GM10266 (cell line): ENCODE measurements at regions not wholly inside any gene's neighbourhood (a gene's known extent, or its start where the extent isn't known, plus 50 kb on each side); places are given as distances from the start of the nearest gene placed in this dataset.

ENCODE experiments used
- DNase-seq: peaks from one replicate; pipeline ENCODE4 v3.0.0; 2012; ENCODE audit errors: extremely low spot score
- TF ChIP-seq, protein P1 (sequence below): IDR thresholded peaks from 2 replicates; pipeline ENCODE4 v1.5.1; 2012; ENCODE audit warnings: mild to moderate bottlenecking, low read depth; ENCODE audit not compliant: control insufficient read depth, insufficient read depth; ENCODE audit errors: missing control alignments

DNA sequence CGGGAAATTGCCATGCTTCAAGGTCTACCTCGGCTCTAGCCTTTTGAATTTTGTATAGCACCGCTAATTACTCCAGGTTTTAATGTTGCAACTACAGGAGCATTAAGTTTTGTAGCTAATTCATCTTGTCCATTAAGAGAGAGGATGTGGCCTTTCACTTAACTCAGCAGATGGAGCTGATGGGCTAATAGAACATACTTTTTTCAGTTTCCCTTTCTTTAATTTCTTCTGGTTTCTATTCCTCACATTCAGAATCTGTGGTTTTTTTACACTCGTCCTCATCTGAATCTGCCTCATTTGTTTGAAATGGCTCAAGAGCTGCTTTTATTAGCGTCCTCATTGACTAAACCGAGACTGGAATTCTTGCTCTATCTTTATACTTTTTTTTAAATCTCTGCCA lies 2085.7 kb upstream of the C9orf72 start:
- TF ChIP-seq, protein P1, sequence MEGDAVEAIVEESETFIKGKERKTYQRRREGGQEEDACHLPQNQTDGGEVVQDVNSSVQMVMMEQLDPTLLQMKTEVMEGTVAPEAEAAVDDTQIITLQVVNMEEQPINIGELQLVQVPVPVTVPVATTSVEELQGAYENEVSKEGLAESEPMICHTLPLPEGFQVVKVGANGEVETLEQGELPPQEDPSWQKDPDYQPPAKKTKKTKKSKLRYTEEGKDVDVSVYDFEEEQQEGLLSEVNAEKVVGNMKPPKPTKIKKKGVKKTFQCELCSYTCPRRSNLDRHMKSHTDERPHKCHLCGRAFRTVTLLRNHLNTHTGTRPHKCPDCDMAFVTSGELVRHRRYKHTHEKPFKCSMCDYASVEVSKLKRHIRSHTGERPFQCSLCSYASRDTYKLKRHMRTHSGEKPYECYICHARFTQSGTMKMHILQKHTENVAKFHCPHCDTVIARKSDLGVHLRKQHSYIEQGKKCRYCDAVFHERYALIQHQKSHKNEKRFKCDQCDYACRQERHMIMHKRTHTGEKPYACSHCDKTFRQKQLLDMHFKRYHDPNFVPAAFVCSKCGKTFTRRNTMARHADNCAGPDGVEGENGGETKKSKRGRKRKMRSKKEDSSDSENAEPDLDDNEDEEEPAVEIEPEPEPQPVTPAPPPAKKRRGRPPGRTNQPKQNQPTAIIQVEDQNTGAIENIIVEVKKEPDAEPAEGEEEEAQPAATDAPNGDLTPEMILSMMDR: no peak
- DNase-seq: no peak

DNA sequence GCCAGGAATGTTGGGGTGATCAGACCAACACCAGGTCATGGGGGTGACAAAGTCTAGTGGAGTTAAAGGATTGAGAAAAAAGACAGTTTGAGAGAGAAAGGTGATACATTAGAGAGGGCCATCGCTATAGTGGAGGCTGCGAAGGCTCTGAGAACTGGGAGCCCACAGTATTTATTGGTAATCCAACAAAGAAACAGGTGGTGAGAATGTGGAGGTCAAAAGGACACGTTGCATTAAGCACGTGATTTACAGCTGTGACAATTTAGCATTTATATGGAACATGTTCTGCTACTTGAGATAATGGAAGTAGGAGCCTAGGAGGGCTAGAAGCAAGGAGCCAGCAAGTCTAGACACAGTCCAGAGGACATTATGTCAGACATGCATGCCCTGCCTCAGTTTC lies 2086.5 kb upstream of the C9orf72 start:
- DNase-seq: no peak
- TF ChIP-seq, protein P1: no peak

DNA sequence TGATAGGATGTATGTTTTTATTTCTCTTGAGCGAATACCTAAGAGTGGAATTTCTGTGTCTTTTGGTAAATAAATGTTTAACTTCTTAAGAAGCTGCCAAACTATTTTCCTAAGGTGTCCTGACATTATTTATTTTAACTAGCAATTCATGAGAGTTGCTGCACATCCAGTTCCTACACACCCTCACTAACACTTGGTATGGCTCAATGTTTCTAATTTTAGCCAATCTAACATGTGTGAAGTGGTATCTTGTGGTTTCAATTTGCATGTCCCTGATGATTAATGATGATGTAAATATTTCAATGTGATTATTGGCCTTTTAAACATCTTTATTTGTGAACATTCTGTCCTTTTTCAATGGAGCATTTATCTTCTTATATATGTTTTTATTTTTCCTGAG lies 2095.5 kb upstream of the C9orf72 start:
- no peak for DNase-seq
- TF ChIP-seq, protein P1: no peak

DNA sequence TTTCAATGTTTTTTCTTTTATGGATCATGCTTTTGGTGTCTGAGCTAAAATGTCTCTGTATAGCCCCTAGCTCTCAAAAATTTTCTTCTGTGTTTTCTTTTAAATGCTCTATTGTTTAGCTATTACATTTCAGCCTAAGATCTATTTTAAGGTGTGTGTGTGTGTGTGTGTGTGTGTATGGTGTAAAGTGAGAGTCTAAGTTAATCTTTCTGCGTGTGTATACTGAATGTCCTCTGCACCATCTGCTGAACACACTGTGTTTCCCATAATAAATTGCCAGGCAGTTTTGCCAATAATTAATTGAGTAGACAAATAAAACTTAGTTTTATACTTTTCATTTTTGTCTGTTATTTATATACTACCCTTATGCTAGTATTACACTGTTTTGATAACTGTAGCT lies 2096.3 kb upstream of the C9orf72 start:
- no peak for DNase-seq
- TF ChIP-seq, protein P1: no peak

DNA sequence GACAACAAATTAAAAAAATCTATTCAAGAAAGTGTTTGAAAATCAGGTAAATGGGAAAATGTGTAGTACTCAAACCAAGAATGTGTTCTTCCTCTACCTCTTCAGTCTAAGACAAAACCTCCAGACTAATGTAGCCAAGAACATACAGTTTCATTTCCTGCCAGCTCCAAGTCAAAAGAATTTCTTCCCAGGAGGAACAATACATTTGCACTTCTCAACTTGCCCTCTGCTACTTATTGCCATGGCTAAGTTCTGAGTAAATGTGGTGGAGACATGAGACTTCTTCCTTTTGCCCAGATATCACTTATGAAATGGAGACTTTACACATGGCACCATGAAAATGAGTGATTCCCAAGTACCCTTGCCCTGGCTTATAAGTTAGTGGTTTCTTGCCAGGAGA lies 2112.2 kb upstream of the C9orf72 start:
- DNase-seq: no peak
- TF ChIP-seq, protein P1: no peak

DNA sequence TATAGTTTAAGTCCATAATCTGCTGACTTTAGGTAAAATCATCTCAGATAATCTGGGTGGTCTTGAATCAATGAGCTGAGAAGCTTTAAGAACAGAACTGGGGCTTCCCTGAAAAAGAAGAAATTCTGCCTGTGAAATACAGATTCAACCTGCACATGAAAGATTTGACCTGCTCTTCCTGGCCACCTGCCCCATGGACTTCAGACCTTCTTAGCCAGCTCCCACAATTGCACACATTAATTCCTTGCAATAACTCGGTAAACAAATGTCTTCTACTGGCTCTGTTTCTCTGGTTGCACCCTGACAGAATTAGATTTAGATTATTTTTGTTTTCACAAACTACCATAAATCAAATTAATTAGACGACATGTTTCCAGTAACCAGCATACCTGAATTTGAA lies 2117.9 kb upstream of the C9orf72 start:
- no peak for DNase-seq
- TF ChIP-seq, protein P1: no peak

DNA sequence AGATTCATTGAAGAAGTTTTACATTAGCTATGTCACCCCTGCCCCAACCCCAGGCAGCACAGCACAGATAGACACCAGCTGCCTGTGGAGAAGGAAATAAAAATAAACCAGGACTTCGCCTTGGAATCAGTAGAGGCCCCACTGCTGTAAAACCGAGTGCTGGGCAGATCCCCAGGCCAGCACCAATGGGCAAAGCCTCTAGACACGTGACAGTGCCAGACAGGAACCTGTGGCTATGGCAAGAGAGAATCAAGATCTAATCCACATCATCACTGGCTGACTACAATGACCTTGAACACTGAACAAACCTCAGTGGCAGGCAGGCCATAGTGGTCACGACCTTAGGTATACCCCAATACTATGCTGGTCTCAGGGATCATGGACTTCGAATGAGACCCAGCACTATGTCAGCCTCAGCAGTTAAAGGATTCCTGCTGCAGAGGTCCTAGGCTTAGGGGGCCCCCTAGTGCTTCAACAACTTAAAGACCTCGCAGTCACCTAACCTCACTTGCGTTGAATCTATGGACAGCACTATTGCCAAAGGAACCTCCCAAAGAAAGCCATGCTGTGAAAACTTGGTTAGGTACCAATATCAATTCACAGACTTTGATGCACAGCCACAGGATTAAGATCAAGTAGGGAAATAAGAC lies 2118.6 kb upstream of the C9orf72 start:
- TF ChIP-seq, protein P1: peak; percentile 26
- DNase-seq: peak; percentile 5
